GM23338 (cell line): ENCODE measurements at regions not wholly inside any gene's neighbourhood (a gene's known extent, or its start where the extent isn't known, plus 50 kb on each side); places are given as distances from the start of the nearest gene placed in this dataset.

Experiments
- ATAC-seq: fragments of 200-7000 bp; cut with Tn5 transposase; 3 replicates; pipeline ENCODE4 v1.9.1; 2020
- DNase-seq: peaks from one replicate; pipeline ENCODE4 v3.0.0-alpha.2; 2015; ENCODE audit warnings: low spot score
- H2AFZ ChIP-seq: fragments of 200-600 bp; sonication (generic); 2 replicates; pipeline ENCODE4 v1.8.0; 2016; ENCODE audit warnings: antibody characterized with exemption, mild to moderate bottlenecking, moderate library complexity
- H3F3A ChIP-seq: fragments of 200-600 bp; sonication (generic); replicated peaks from 2 replicates; pipeline ENCODE4 v1.8.0; 2017; ENCODE audit warnings: antibody characterized with exemption, mixed run types, low read depth
- H3K27ac ChIP-seq: fragments of 200-600 bp; sonication (generic); 2 replicates; pipeline ENCODE4 v1.6.1; 2016; ENCODE audit warnings: low read depth
- H3K27me3 ChIP-seq: fragments of 200-600 bp; sonication (generic); 2 replicates; pipeline ENCODE4 v1.8.0; 2016; ENCODE audit warnings: mild to moderate bottlenecking, mixed run types, moderate library complexity; ENCODE audit not compliant: insufficient read depth
- H3K36me3 ChIP-seq: fragments of 200-600 bp; sonication (generic); 2 replicates; pipeline ENCODE4 v1.8.0; 2016; ENCODE audit warnings: mild to moderate bottlenecking; ENCODE audit not compliant: insufficient read depth
- H3K4me1 ChIP-seq: fragments of 200-600 bp; sonication (generic); 2 replicates; pipeline ENCODE4 v1.8.0; 2016; ENCODE audit warnings: mild to moderate bottlenecking, moderate library complexity; ENCODE audit not compliant: insufficient read depth
- H3K4me2 ChIP-seq: fragments of 200-600 bp; sonication (generic); 2 replicates; pipeline ENCODE4 v1.7.1; 2017; ENCODE audit warnings: mixed run types
- H3K4me3 ChIP-seq: fragments of 200-600 bp; sonication (generic); 2 replicates; pipeline ENCODE4 v1.6.1; 2016; ENCODE audit warnings: mixed run types
- H3K79me2 ChIP-seq: fragments of 200-600 bp; sonication (generic); replicated peaks from 2 replicates; pipeline ENCODE4 v1.8.0; 2017; ENCODE audit warnings: mild to moderate bottlenecking; ENCODE audit not compliant: insufficient read depth
- H3K9me2 ChIP-seq: fragments of 200-600 bp; sonication (generic); 2 replicates; pipeline ENCODE4 v1.8.0; 2017; ENCODE audit not compliant: insufficient read depth
- H4K20me1 ChIP-seq: fragments of 200-600 bp; sonication (generic); replicated peaks from 2 replicates; pipeline ENCODE4 v1.8.0; 2017; ENCODE audit warnings: mild to moderate bottlenecking; ENCODE audit not compliant: insufficient read depth
- H3K27ac Mint-ChIP-seq: 2 replicates; pipeline ENCODE4 v1.8.0; 2020; ENCODE audit warnings: inconsistent platforms, mild to moderate bottlenecking, moderate library complexity, mixed read lengths
- H3K27me3 Mint-ChIP-seq: 3 replicates; pipeline ENCODE4 v1.8.0; 2022; ENCODE audit warnings: low read depth, mild to moderate bottlenecking, moderate library complexity, mixed read lengths, inconsistent platforms; ENCODE audit not compliant: insufficient read depth, poor library complexity
- H3K36me3 Mint-ChIP-seq: 3 replicates; pipeline ENCODE4 v1.8.0; 2021; ENCODE audit warnings: low read depth, mild to moderate bottlenecking, inconsistent platforms, moderate library complexity, mixed read lengths
- H3K4me1 Mint-ChIP-seq: 3 replicates; pipeline ENCODE4 v1.8.0; 2020; ENCODE audit warnings: mild to moderate bottlenecking, inconsistent platforms, mixed read lengths
- H3K4me3 Mint-ChIP-seq: 3 replicates; pipeline ENCODE4 v1.8.0; 2021; ENCODE audit warnings: moderate library complexity, mild to moderate bottlenecking, inconsistent platforms, mixed read lengths
- H3K9me3 Mint-ChIP-seq: 3 replicates; pipeline ENCODE4 v1.8.0; 2020; ENCODE audit warnings: moderate library complexity, mild to moderate bottlenecking, inconsistent platforms, mixed read lengths
- EZH2 ChIP-seq: fragments of 200-600 bp; sonication (generic); IDR thresholded peaks from one replicate; pipeline ENCODE4 v1.8.0; 2017; ENCODE audit warnings: antibody characterized with exemption, mild to moderate bottlenecking, low read depth; ENCODE audit not compliant: unreplicated experiment
- EZH2phosphoT487 ChIP-seq: fragments of 200-600 bp; sonication (generic); IDR thresholded peaks from one replicate; pipeline ENCODE4 v1.8.1; 2018; ENCODE audit warnings: antibody characterized with exemption; ENCODE audit not compliant: unreplicated experiment
- JUNB ChIP-seq: IDR thresholded peaks from one replicate; pipeline ENCODE4 v1.6.1; 2016; ENCODE audit warnings: antibody characterized with exemption; ENCODE audit not compliant: unreplicated experiment
- NANOG ChIP-seq: IDR thresholded peaks from 2 replicates; pipeline ENCODE4 v1.6.1; 2016; ENCODE audit warnings: antibody characterized with exemption, borderline replicate concordance
- STAT1 ChIP-seq: IDR thresholded peaks from one replicate; pipeline ENCODE4 v1.6.1; 2016; ENCODE audit warnings: antibody characterized with exemption; ENCODE audit not compliant: unreplicated experiment
- ZNF114 ChIP-seq: fragments of 250-450 bp; sonication (Bioruptor Pico); IDR thresholded peaks from 2 replicates; pipeline ENCODE4 v1.5.0; 2020; ENCODE audit warnings: mild to moderate bottlenecking, moderate library complexity
- ZNF331 ChIP-seq: fragments of 250-450 bp; sonication (Bioruptor Pico); IDR thresholded peaks from 2 replicates; pipeline ENCODE4 v1.5.0; 2020; ENCODE audit warnings: low read depth, mild to moderate bottlenecking, moderate library complexity
- TF ChIP-seq, protein P1 (sequence below), 2 experiments: fragments of 200-600 bp in 1 of 2; sonication (generic) in 1 of 2; conservative IDR thresholded peaks; 2 replicates each; pipeline versions ENCODE4 v1.5.1 to v1.6.1; 2016 to 2017; ENCODE audit warnings: antibody characterized with exemption in 2 of 2, low read depth in 2 of 2, mild to moderate bottlenecking in 2 of 2, moderate library complexity in 1 of 2
- TF ChIP-seq, protein P2 (sequence below): fragments of 250-450 bp; sonication (Bioruptor Pico); IDR thresholded peaks from 2 replicates; pipeline ENCODE4 v1.5.0; 2020; ENCODE audit warnings: mild to moderate bottlenecking, moderate library complexity

DNA sequence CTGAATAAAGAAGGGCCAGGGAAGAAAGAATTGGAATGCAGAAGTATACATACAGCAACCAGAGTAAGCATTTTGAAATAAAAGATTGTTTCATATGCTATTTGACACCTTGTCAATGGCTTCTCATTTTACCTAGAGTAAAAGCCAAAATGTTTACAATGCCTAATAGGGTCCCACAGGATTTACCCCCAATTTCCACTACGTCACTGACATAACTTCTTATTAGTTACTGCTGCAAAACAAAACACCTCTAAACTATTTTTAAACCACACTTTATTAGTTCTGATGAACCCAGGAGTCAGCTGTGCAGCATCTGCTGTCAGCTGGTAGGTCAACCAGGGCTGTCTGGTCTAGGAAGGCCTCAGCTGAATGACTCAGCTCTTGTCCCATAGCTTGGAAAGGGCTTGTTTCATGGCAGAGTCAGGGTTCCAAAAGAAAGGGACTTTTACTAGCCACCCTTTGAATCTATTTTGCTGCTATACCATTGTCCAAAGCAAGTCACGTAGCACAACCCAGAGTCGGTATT is 945.1 kb downstream of the EPHA3 start (continued):
- TF ChIP-seq EZH2phosphoT487: no peak
- TF ChIP-seq JUNB: no peak
- no peak for TF ChIP-seq ZNF114 (CRISPR knock-in tag)
- no peak for TF ChIP-seq STAT1
- no peak for TF ChIP-seq EZH2

DNA sequence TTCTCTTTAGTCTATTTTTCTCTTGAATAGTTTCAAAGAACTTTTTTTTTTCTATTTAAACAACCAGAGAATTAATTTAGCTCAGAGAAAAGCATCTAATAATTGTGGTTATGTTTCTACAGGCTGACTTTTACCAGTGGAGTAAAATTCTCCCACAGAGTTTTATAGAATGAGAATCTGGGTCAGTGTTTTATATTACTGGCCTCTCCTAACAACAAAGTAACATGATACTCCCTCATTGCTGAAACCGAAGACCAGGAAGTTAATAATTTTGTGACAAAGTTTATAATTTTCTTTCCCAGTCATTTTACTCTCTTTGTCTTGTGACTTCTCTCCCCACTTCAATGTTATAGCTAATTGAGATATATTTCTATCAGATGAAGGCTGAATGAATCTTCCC is 946.9 kb downstream of the EPHA3 start:
- H4K20me1 ChIP-seq: no peaks in the 10 kb centered on the region
- H2AFZ ChIP-seq: no peak overlapping the region
- H3F3A ChIP-seq: no peaks in the 10 kb centered on the region
- Mint-ChIP-seq H3K27me3 (no peaks in the 10 kb centered on the region), H3K27ac (no peak overlapping the region), H3K9me3 (peaks cover 2% of the 10 kb centered on the region; the same call in 1 of the 3 replicates), H3K36me3 (peaks cover 3% of the 10 kb centered on the region; the same call in 1 of the 3 replicates), H3K4me3 (no peak overlapping the region), H3K4me1 (peaks cover 4% of the 10 kb centered on the region)
- no peak overlapping the region for H3K4me3 ChIP-seq
- no peak overlapping the region for H3K27ac ChIP-seq
- no peaks in the 10 kb centered on the region for H3K79me2 ChIP-seq
- no peaks in the 10 kb centered on the region for H3K36me3 ChIP-seq
- TF ChIP-seq, protein P1, sequence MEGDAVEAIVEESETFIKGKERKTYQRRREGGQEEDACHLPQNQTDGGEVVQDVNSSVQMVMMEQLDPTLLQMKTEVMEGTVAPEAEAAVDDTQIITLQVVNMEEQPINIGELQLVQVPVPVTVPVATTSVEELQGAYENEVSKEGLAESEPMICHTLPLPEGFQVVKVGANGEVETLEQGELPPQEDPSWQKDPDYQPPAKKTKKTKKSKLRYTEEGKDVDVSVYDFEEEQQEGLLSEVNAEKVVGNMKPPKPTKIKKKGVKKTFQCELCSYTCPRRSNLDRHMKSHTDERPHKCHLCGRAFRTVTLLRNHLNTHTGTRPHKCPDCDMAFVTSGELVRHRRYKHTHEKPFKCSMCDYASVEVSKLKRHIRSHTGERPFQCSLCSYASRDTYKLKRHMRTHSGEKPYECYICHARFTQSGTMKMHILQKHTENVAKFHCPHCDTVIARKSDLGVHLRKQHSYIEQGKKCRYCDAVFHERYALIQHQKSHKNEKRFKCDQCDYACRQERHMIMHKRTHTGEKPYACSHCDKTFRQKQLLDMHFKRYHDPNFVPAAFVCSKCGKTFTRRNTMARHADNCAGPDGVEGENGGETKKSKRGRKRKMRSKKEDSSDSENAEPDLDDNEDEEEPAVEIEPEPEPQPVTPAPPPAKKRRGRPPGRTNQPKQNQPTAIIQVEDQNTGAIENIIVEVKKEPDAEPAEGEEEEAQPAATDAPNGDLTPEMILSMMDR (conservative IDR thresholded peaks at IDR 0.05; ENCODE audit: low read depth in 2 of 2): no peak
- TF ChIP-seq NANOG (no peak), ZNF114 (CRISPR knock-in tag) (no peak), JUNB (no peak), STAT1 (no peak)
- no peak overlapping the region for H3K4me2 ChIP-seq
- no peaks in the 10 kb centered on the region for H3K9me2 ChIP-seq
- H3K27me3 ChIP-seq: no peaks in the 10 kb centered on the region
- no peaks in the 10 kb centered on the region for H3K4me1 ChIP-seq
- ATAC-seq (no peak), DNase-seq (no peak)

DNA sequence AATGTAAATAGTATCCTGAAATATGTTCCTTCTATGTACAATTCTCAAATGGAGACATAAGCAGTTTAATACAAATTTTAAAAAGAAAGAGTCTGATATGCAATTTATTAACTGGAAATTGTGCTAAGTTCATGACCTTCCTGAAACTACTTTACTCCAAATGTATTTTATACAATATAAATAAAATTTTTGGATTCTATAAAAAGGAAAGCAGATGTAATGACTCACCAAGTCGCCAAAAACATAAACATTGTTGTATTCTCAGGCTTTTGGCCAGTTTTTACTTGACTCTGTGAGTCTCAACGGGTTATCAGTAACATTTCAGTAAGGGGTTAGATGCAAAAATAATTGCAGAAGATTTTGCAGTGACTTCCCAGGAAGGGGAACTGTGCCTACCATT is 948.2 kb downstream of the EPHA3 start:
- Mint-ChIP-seq H3K4me1 (peaks cover 4% of the 10 kb centered on the region), H3K9me3 (no peaks in the 10 kb centered on the region), H3K36me3 (no peaks in the 10 kb centered on the region), H3K4me3 (no peak overlapping the region), H3K27ac (no peak overlapping the region), H3K27me3 (no peaks in the 10 kb centered on the region)
- Histone ChIP-seq H3K36me3 (no peaks in the 10 kb centered on the region), H3K4me2 (no peak overlapping the region), H2AFZ (no peak overlapping the region), H3K79me2 (no peaks in the 10 kb centered on the region), H4K20me1 (no peaks in the 10 kb centered on the region), H3K27ac (no peak overlapping the region), H3F3A (no peaks in the 10 kb centered on the region), H3K9me2 (peaks cover 4% of the 10 kb centered on the region), H3K4me1 (no peaks in the 10 kb centered on the region), H3K27me3 (no peaks in the 10 kb centered on the region), H3K4me3 (no peak overlapping the region)
- DNase-seq: no peak
- no peak for ATAC-seq
- no peak for TF ChIP-seq NANOG
- TF ChIP-seq ZNF331 (CRISPR knock-in tag): no peak
- TF ChIP-seq, protein P2, sequence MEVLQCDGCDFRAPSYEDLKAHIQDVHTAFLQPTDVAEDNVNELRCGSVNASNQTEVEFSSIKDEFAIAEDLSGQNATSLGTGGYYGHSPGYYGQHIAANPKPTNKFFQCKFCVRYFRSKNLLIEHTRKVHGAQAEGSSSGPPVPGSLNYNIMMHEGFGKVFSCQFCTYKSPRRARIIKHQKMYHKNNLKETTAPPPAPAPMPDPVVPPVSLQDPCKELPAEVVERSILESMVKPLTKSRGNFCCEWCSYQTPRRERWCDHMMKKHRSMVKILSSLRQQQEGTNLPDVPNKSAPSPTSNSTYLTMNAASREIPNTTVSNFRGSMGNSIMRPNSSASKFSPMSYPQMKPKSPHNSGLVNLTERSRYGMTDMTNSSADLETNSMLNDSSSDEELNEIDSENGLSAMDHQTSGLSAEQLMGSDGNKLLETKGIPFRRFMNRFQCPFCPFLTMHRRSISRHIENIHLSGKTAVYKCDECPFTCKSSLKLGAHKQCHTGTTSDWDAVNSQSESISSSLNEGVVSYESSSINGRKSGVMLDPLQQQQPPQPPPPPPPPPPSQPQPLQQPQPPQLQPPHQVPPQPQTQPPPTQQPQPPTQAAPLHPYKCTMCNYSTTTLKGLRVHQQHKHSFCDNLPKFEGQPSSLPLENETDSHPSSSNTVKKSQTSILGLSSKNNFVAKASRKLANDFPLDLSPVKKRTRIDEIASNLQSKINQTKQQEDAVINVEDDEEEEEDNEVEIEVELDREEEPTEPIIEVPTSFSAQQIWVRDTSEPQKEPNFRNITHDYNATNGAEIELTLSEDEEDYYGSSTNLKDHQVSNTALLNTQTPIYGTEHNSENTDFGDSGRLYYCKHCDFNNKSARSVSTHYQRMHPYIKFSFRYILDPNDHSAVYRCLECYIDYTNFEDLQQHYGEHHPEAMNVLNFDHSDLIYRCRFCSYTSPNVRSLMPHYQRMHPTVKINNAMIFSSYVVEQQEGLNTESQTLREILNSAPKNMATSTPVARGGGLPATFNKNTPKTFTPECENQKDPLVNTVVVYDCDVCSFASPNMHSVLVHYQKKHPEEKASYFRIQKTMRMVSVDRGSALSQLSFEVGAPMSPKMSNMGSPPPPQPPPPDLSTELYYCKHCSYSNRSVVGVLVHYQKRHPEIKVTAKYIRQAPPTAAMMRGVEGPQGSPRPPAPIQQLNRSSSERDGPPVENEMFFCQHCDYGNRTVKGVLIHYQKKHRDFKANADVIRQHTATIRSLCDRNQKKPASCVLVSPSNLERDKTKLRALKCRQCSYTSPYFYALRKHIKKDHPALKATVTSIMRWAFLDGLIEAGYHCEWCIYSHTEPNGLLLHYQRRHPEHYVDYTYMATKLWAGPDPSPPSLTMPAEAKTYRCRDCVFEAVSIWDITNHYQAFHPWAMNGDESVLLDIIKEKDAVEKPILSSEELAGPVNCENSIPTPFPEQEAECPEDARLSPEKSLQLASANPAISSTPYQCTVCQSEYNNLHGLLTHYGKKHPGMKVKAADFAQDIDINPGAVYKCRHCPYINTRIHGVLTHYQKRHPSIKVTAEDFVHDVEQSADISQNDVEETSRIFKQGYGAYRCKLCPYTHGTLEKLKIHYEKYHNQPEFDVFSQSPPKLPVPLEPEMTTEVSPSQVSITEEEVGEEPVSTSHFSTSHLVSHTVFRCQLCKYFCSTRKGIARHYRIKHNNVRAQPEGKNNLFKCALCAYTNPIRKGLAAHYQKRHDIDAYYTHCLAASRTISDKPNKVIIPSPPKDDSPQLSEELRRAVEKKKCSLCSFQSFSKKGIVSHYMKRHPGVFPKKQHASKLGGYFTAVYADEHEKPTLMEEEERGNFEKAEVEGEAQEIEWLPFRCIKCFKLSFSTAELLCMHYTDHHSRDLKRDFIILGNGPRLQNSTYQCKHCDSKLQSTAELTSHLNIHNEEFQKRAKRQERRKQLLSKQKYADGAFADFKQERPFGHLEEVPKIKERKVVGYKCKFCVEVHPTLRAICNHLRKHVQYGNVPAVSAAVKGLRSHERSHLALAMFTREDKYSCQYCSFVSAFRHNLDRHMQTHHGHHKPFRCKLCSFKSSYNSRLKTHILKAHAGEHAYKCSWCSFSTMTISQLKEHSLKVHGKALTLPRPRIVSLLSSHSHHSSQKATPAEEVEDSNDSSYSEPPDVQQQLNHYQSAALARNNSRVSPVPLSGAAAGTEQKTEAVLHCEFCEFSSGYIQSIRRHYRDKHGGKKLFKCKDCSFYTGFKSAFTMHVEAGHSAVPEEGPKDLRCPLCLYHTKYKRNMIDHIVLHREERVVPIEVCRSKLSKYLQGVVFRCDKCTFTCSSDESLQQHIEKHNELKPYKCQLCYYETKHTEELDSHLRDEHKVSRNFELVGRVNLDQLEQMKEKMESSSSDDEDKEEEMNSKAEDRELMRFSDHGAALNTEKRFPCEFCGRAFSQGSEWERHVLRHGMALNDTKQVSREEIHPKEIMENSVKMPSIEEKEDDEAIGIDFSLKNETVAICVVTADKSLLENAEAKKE: no peak
- TF ChIP-seq EZH2phosphoT487: no peak
- TF ChIP-seq STAT1: no peak
